ENCODE measurements at regions not wholly inside any gene's neighbourhood (a gene's known extent, or its start where the extent isn't known, plus 50 kb on each side); places are given as distances from the start of the nearest gene placed in this dataset.

- Histone ChIP-seq H3K9me3 (ENCODE audit: severe bottlenecking) (no peaks in the 10 kb centered on the region), H3K36me3 (ENCODE audit: low read depth) (no peaks in the 10 kb centered on the region), H3K27me3 (ENCODE audit: insufficient read depth, poor library complexity, severe bottlenecking) (no peaks in the 10 kb centered on the region), H3K4me1 (ENCODE audit: insufficient read depth, poor library complexity, severe bottlenecking) (no peaks in the 10 kb centered on the region), H3K4me3 (ENCODE audit: severe bottlenecking) (no peak overlapping the region), H3K27ac (ENCODE audit: poor library complexity, severe bottlenecking) (no peak overlapping the region)
- TF ChIP-seq CTCF (IDR thresholded peaks at IDR 0.05; ENCODE audit: poor library complexity, severe bottlenecking), result no peak
- DNase-seq (ENCODE audit: low spot score) (no peak), ATAC-seq (ENCODE audit: low read depth) (peak; percentile 55)
Measured at GRCh38 chr17:51423421-51424160, 163.2 kb downstream of the UTP18 start.

- DNase-seq (ENCODE audit: low spot score), result no peak
- no peak overlapping the region for H3K4me3 ChIP-seq (ENCODE audit: severe bottlenecking)
- no peaks in the 10 kb centered on the region for H3K36me3 ChIP-seq (ENCODE audit: low read depth)
- no peaks in the 10 kb centered on the region for H3K27me3 ChIP-seq (ENCODE audit: insufficient read depth, poor library complexity, severe bottlenecking)
- H3K4me1 ChIP-seq (ENCODE audit: insufficient read depth, poor library complexity, severe bottlenecking), result no peaks in the 10 kb centered on the region
- H3K27ac ChIP-seq (ENCODE audit: poor library complexity, severe bottlenecking), result no peak overlapping the region
- no peaks in the 10 kb centered on the region for H3K9me3 ChIP-seq (ENCODE audit: severe bottlenecking)
- ATAC-seq (ENCODE audit: low read depth), result no peak
- no peak for TF ChIP-seq CTCF (IDR thresholded peaks at IDR 0.05; ENCODE audit: poor library complexity, severe bottlenecking)
Measured at GRCh38 chr17:51425773-51426172, 165.4 kb downstream of the UTP18 start.

- no peak for TF ChIP-seq CTCF (IDR thresholded peaks at IDR 0.05; ENCODE audit: poor library complexity, severe bottlenecking)
- no peaks in the 10 kb centered on the region for H3K36me3 ChIP-seq (ENCODE audit: low read depth)
Measured at GRCh38 chr17:51427323-51427811, 167.0 kb downstream of the UTP18 start.

GRCh38 chr17:51427856-51428255, 167.5 kb downstream of the UTP18 start:
- Histone ChIP-seq H3K4me1 (ENCODE audit: insufficient read depth, poor library complexity, severe bottlenecking) (no peaks in the 10 kb centered on the region), H3K9me3 (ENCODE audit: severe bottlenecking) (no peaks in the 10 kb centered on the region), H3K27ac (ENCODE audit: poor library complexity, severe bottlenecking) (no peak overlapping the region), H3K36me3 (ENCODE audit: low read depth) (no peaks in the 10 kb centered on the region), H3K27me3 (ENCODE audit: insufficient read depth, poor library complexity, severe bottlenecking) (no peaks in the 10 kb centered on the region), H3K4me3 (ENCODE audit: severe bottlenecking) (no peak overlapping the region)
- DNase-seq (ENCODE audit: low spot score) (no peak), ATAC-seq (ENCODE audit: low read depth) (peak; percentile 48; the same call in 1 of the 3 replicates)
- no peak for TF ChIP-seq CTCF (IDR thresholded peaks at IDR 0.05; ENCODE audit: poor library complexity, severe bottlenecking)

More at GRCh38 chr17:51427323-51427811, 167.0 kb downstream of the UTP18 start:
- ATAC-seq (ENCODE audit: low read depth), result no peak
- no peak overlapping the region for H3K4me3 ChIP-seq (ENCODE audit: severe bottlenecking)
- no peaks in the 10 kb centered on the region for H3K27me3 ChIP-seq (ENCODE audit: insufficient read depth, poor library complexity, severe bottlenecking)
- H3K9me3 ChIP-seq (ENCODE audit: severe bottlenecking), result no peaks in the 10 kb centered on the region
- H3K27ac ChIP-seq (ENCODE audit: poor library complexity, severe bottlenecking), result no peak overlapping the region
- H3K4me1 ChIP-seq (ENCODE audit: insufficient read depth, poor library complexity, severe bottlenecking), result no peaks in the 10 kb centered on the region
- DNase-seq (ENCODE audit: low spot score), result no peak

Data from RWPE2 (cell line).